ENCODE measurements at regions not wholly inside any gene's neighbourhood (a gene's known extent, or its start where the extent isn't known, plus 50 kb on each side); places are given as distances from the start of the nearest gene placed in this dataset.

GRCh38 chr5:142517840-142518239 lies 168.1 kb downstream of the FGF1 start:
- TF ChIP-seq CTCF (IDR thresholded peaks at IDR 0.05) = no peak
- Histone ChIP-seq H3K4me3 (no peak overlapping the region), H3K27ac (no peak overlapping the region)
- no peak for DNase-seq (ENCODE audit: low spot score)

- TF ChIP-seq CTCF (IDR thresholded peaks at IDR 0.05) = no peak
- no peak overlapping the region for H3K27ac ChIP-seq
- DNase-seq (ENCODE audit: low spot score) = no peak
- no peak overlapping the region for H3K4me3 ChIP-seq
These were observed 169.2 kb downstream of the FGF1 start for GRCh38 chr5:142516732-142517131.

GRCh38 chr5:142515036-142515435 lies 170.9 kb downstream of the FGF1 start:
- DNase-seq (ENCODE audit: low spot score) = no peak
- Histone ChIP-seq H3K4me3 (no peak overlapping the region), H3K27ac (no peak overlapping the region)
- TF ChIP-seq CTCF (IDR thresholded peaks at IDR 0.05) = no peak

GRCh38 chr5:142514196-142514595 lies 171.7 kb downstream of the FGF1 start:
- no peak for TF ChIP-seq CTCF (IDR thresholded peaks at IDR 0.05)
- Histone ChIP-seq H3K27ac (no peak overlapping the region), H3K4me3 (no peak overlapping the region)
- no peak for DNase-seq (ENCODE audit: low spot score)

GRCh38 chr5:142512043-142513042 lies 173.5 kb downstream of the FGF1 start:
- no peak for DNase-seq (ENCODE audit: low spot score)
- no peak for TF ChIP-seq CTCF (IDR thresholded peaks at IDR 0.05)
- no peak overlapping the region for H3K4me3 ChIP-seq
- peak overlapping the region in 1 of 2 donors; percentile 64 for H3K27ac ChIP-seq

GRCh38 chr5:142511358-142511757 lies 174.5 kb downstream of the FGF1 start:
- Histone ChIP-seq H3K4me3 (no peak overlapping the region), H3K27ac (no peak overlapping the region)
- DNase-seq (ENCODE audit: low spot score) = no peak
- no peak for TF ChIP-seq CTCF (IDR thresholded peaks at IDR 0.05)

- DNase-seq (ENCODE audit: low spot score) = no peak
- TF ChIP-seq CTCF (IDR thresholded peaks at IDR 0.05) = no peak
- H3K27ac ChIP-seq = no peak overlapping the region
- H3K4me3 ChIP-seq = no peak overlapping the region
These were observed 176.9 kb downstream of the FGF1 start for GRCh38 chr5:142509026-142509425.
